ENCODE measurements at regions not wholly inside any gene's neighbourhood (a gene's known extent, or its start where the extent isn't known, plus 50 kb on each side); places are given as distances from the start of the nearest gene placed in this dataset.

- no peak for TF ChIP-seq POLR2A (IDR thresholded peaks at IDR 0.05; ENCODE audit: low read depth)
- TF ChIP-seq, protein P1, sequence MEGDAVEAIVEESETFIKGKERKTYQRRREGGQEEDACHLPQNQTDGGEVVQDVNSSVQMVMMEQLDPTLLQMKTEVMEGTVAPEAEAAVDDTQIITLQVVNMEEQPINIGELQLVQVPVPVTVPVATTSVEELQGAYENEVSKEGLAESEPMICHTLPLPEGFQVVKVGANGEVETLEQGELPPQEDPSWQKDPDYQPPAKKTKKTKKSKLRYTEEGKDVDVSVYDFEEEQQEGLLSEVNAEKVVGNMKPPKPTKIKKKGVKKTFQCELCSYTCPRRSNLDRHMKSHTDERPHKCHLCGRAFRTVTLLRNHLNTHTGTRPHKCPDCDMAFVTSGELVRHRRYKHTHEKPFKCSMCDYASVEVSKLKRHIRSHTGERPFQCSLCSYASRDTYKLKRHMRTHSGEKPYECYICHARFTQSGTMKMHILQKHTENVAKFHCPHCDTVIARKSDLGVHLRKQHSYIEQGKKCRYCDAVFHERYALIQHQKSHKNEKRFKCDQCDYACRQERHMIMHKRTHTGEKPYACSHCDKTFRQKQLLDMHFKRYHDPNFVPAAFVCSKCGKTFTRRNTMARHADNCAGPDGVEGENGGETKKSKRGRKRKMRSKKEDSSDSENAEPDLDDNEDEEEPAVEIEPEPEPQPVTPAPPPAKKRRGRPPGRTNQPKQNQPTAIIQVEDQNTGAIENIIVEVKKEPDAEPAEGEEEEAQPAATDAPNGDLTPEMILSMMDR (IDR thresholded peaks at IDR 0.05), result no peak
Observed at GRCh38 chr4:81891005-81891996, 419.6 kb upstream of the RASGEF1B start.
